Stimulated activated CD4-positive, alpha-beta T cell treated with anti-CD3 and anti-CD28 coated beads, Interleukin-15, amount 100 ng/mL, for 24 hours (primary cell): ENCODE measurements at regions not wholly inside any gene's neighbourhood (a gene's known extent, or its start where the extent isn't known, plus 50 kb on each side); places are given as distances from the start of the nearest gene placed in this dataset.

Experiments used
- DNase-seq: peaks from one replicate; pipeline ENCODE4 v3.0.0-alpha.2; 2020

GRCh38 chr2:226011716-226012450, 612.4 kb downstream of the NYAP2 start:
- DNase-seq, result no peak

- DNase-seq, result no peak
These were observed 602.9 kb downstream of the NYAP2 start for GRCh38 chr2:226002438-226002837.

- DNase-seq, result no peak
These were observed 602.2 kb downstream of the NYAP2 start for GRCh38 chr2:226001716-226002115.

- DNase-seq, result no peak
These were observed 600.2 kb downstream of the NYAP2 start for GRCh38 chr2:225999692-226000091.

- no peak for DNase-seq
These were observed 599.1 kb downstream of the NYAP2 start for GRCh38 chr2:225998653-225999052.

- no peak for DNase-seq
These were observed 598.6 kb downstream of the NYAP2 start for GRCh38 chr2:225998116-225998515.

GRCh38 chr2:225996462-225996828, 596.9 kb downstream of the NYAP2 start:
- DNase-seq, result no peak

- DNase-seq, result no peak
These were observed 596.4 kb downstream of the NYAP2 start for GRCh38 chr2:225995796-225996461.

GRCh38 chr2:225994748-225995405, 595.4 kb downstream of the NYAP2 start:
- DNase-seq, result no peak

GRCh38 chr2:225993430-225993829, 593.9 kb downstream of the NYAP2 start:
- DNase-seq, result no peak

- DNase-seq, result no peak
These were observed 590.3 kb downstream of the NYAP2 start for GRCh38 chr2:225989809-225990208.

GRCh38 chr2:225980372-225980771, 580.9 kb downstream of the NYAP2 start:
- no peak for DNase-seq

GRCh38 chr2:225971433-225971832, 571.9 kb downstream of the NYAP2 start:
- DNase-seq, result no peak

- no peak for DNase-seq
These were observed 549.4 kb downstream of the NYAP2 start for GRCh38 chr2:225948903-225949302.

- DNase-seq, result no peak
These were observed 539.5 kb downstream of the NYAP2 start for GRCh38 chr2:225938991-225939390.

GRCh38 chr2:225937625-225938187, 538.2 kb downstream of the NYAP2 start:
- no peak for DNase-seq

GRCh38 chr2:225932811-225933413, 533.4 kb downstream of the NYAP2 start:
- DNase-seq, result no peak

- no peak for DNase-seq
These were observed 531.2 kb downstream of the NYAP2 start for GRCh38 chr2:225930687-225931086.

- DNase-seq, result no peak
These were observed 521.2 kb downstream of the NYAP2 start for GRCh38 chr2:225920621-225921220.

GRCh38 chr2:225916692-225917091, 517.2 kb downstream of the NYAP2 start:
- no peak for DNase-seq

GRCh38 chr2:225911019-225911418, 511.5 kb downstream of the NYAP2 start:
- DNase-seq, result no peak

- no peak for DNase-seq
These were observed 495.6 kb downstream of the NYAP2 start for GRCh38 chr2:225895126-225895525.
